Spleen (tissue), 11 donors: ENCODE measurements at regions not wholly inside any gene's neighbourhood (a gene's known extent, or its start where the extent isn't known, plus 50 kb on each side); places are given as distances from the start of the nearest gene placed in this dataset.

Source experiments
- DNase-seq: peaks from one replicate; pipeline ENCODE4 v3.0.0-alpha.2; 2020
- H3K27ac ChIP-seq, 8 donors: fragments of 200-600 bp; sonication (generic) in 7 of 8; 1 replicate in 4 of 8; 2 replicates in 4 of 8; pipeline versions ENCODE4 v1.5.0 to v1.8.0; 2016 to 2021; ENCODE audit warnings: inconsistent platforms in 4 of 8, mild to moderate bottlenecking in 4 of 8, moderate library complexity in 1 of 8
- H3K27me3 ChIP-seq, 7 donors: fragments of 200-600 bp; sonication (generic) in 6 of 7; replicated peaks in 1 of 7; 1 replicate in 4 of 7; 2 replicates in 3 of 7; pipeline versions ENCODE4 v1.5.0 to v1.8.0; 2016 to 2021; ENCODE audit warnings: inconsistent platforms in 3 of 7, mild to moderate bottlenecking in 1 of 7
- H3K36me3 ChIP-seq, 6 donors: fragments of 200-600 bp; sonication (generic) in 5 of 6; 1 replicate in 4 of 6; 2 replicates in 2 of 6; pipeline versions ENCODE4 v1.5.0 to v1.8.0; 2016 to 2021; ENCODE audit warnings: inconsistent platforms in 2 of 6
- H3K4me1 ChIP-seq, 6 donors: fragments of 200-600 bp; sonication (generic) in 5 of 6; 1 replicate in 3 of 6; 2 replicates in 3 of 6; pipeline versions ENCODE4 v1.5.0 to v1.8.0; 2016 to 2021; ENCODE audit warnings: inconsistent platforms in 3 of 6
- H3K4me3 ChIP-seq, 8 donors: fragments of 200-600 bp; sonication (generic) in 7 of 8; 1 replicate in 4 of 8; 2 replicates in 4 of 8; pipeline versions ENCODE4 v1.5.0 to v1.8.0; 2016 to 2021; ENCODE audit warnings: inconsistent platforms in 4 of 8, mild to moderate bottlenecking in 4 of 8, moderate library complexity in 2 of 8
- H3K9me3 ChIP-seq, 8 donors: fragments of 200-600 bp; sonication (generic) in 7 of 8; 1 replicate in 4 of 8; 2 replicates in 4 of 8; pipeline versions ENCODE4 v1.5.0 to v1.8.0; 2016 to 2021; ENCODE audit warnings: inconsistent platforms in 4 of 8
- POLR2A ChIP-seq, 3 donors: fragments of 450-650 bp; IDR thresholded peaks; one replicate each; pipeline ENCODE4 v1.5.1; 2017; ENCODE audit warnings: antibody characterized with exemption in 3 of 3, mild to moderate bottlenecking in 1 of 3
- POLR2AphosphoS5 ChIP-seq, 3 donors: sonication (generic); formaldehyde crosslinking; IDR thresholded peaks; one replicate each; pipeline ENCODE4 v1.5.1; 2017; ENCODE audit warnings: antibody characterized with exemption in 3 of 3
- WGBS, 5 donors: extraction: QIAGEN DNeasy Blood & Tissue Kit in 3 of 5; methylation state at CpG; one replicate each; pipeline versions ENCODE4 v1.1.5 to v1.1.7; 2013 to 2018; 5-methylcytosine and 5-hydroxymethylcytosine counted together
- intact Hi-C: fragments of 100-400 bp; cut with DNase I; formaldehyde crosslinking; loops from one replicate; pipeline ENCODE4 v1.15.0; 2023; ENCODE audit warnings: low total_unique reads
- TF ChIP-seq, protein P1 (sequence below), 11 experiments: fragments of 200-600 bp in 7 of 11; fragments of 450-650 bp in 4 of 11; sonication (generic) in 4 of 11; IDR thresholded peaks in 8 of 11; conservative IDR thresholded peaks in 3 of 11; 1 replicate in 7 of 11; 2 replicates in 4 of 11; pipeline versions ENCODE4 v1.4.0 to v1.8.0; 2016 to 2021; ENCODE audit warnings: antibody characterized with exemption in 11 of 11, inconsistent platforms in 4 of 11, mild to moderate bottlenecking in 1 of 11
- donor health status: healthy with polysubstance abuse.
- donor health status: DM: no; HTN: no; CAD: no; lungs with moderate emphysema.
- donor health status: DM: no; HTN: no; CAD: no.
- donor health status: Bipolar disorder and iron deficiency.
- donor health status: healthy.
- donor health status: DM: no; HTN: no; CAD: no.
- donor health status: DM: yes; HTN: yes; CAD: no.

DNA sequence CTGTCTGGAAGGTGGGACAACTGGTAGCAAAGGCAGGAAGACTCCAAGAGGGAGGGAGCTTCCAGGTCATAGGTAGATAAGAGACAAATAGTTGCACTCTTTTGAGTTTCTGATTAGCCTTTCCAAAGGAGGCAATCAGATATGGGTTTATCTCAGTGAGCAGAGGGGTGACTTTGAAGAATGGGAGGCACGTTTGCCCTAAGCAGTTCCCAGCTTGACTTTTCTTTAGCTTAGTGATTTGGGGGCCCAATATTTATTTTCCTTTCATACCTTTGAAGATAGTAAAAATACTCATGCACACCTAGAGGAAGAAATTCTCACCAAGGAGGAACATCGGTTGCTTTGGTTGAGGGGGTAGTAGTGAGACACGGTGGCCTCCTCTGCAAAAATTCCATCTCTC is 212.1 kb upstream of the SVIL start:
- DNase-seq = no peak
- Histone ChIP-seq H3K9me3 (peaks cover 0 to 8% (median 0%) of the 10 kb centered on the region in 8 donors), H3K27me3 (no peaks in the 10 kb centered on the region), H3K36me3 (no peaks in the 10 kb centered on the region), H3K4me3 (no peak overlapping the region), H3K27ac (no peak overlapping the region), H3K4me1 (peaks cover 0 to 15% (median 4%) of the 10 kb centered on the region in 6 donors)
- 82 to 94% (median 87%) methylated on average over 3 of the region's 3 CpGs for WGBS, 5 donors
- intact Hi-C loops = no loop called here
- TF ChIP-seq POLR2A (IDR thresholded peaks at IDR 0.05) (no peak), POLR2AphosphoS5 (IDR thresholded peaks at IDR 0.05) (no peak)
- TF ChIP-seq, protein P1, sequence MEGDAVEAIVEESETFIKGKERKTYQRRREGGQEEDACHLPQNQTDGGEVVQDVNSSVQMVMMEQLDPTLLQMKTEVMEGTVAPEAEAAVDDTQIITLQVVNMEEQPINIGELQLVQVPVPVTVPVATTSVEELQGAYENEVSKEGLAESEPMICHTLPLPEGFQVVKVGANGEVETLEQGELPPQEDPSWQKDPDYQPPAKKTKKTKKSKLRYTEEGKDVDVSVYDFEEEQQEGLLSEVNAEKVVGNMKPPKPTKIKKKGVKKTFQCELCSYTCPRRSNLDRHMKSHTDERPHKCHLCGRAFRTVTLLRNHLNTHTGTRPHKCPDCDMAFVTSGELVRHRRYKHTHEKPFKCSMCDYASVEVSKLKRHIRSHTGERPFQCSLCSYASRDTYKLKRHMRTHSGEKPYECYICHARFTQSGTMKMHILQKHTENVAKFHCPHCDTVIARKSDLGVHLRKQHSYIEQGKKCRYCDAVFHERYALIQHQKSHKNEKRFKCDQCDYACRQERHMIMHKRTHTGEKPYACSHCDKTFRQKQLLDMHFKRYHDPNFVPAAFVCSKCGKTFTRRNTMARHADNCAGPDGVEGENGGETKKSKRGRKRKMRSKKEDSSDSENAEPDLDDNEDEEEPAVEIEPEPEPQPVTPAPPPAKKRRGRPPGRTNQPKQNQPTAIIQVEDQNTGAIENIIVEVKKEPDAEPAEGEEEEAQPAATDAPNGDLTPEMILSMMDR (IDR thresholded peaks at IDR 0.05 in 8 of 11, conservative IDR thresholded peaks at IDR 0.05 in 3 of 11) = no peak

DNA sequence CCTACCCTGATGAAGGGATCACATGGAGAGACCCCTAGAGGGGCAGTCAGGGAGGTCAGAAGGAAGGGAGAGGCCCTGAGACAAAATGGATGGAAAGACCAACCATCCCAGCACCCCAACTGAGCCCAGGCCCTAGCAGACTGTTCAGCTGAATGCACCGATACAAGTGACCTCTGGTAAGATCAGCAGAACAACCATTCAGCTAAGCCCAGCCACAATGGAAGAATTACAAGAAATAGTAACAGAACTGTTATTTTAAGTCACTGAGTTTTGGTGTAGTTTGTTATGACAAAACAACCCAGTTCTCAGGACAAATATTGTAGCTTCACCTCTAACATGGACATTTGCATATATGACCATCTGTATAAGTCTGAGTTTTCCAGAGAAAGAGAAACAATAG is 210.4 kb upstream of the SVIL start:
- H3K4me1 ChIP-seq = peaks cover 0 to 12% (median 4%) of the 10 kb centered on the region in 6 donors
- TF ChIP-seq POLR2AphosphoS5 (IDR thresholded peaks at IDR 0.05) = no peak
- TF ChIP-seq POLR2A (IDR thresholded peaks at IDR 0.05) = no peak
- TF ChIP-seq, protein P1 (IDR thresholded peaks at IDR 0.05 in 8 of 11, conservative IDR thresholded peaks at IDR 0.05 in 3 of 11) = no peak
- H3K4me3 ChIP-seq = no peak overlapping the region
- WGBS, 5 donors = 93 to 100% (median 97%) methylated on average over 1 of the region's 1 CpG
- no peaks in the 10 kb centered on the region for H3K27me3 ChIP-seq
- H3K27ac ChIP-seq = no peak overlapping the region
- DNase-seq = no peak
- peaks cover 0 to 8% (median 0%) of the 10 kb centered on the region in 8 donors for H3K9me3 ChIP-seq
- H3K36me3 ChIP-seq = no peaks in the 10 kb centered on the region
- intact Hi-C loops = no loop called here

DNA sequence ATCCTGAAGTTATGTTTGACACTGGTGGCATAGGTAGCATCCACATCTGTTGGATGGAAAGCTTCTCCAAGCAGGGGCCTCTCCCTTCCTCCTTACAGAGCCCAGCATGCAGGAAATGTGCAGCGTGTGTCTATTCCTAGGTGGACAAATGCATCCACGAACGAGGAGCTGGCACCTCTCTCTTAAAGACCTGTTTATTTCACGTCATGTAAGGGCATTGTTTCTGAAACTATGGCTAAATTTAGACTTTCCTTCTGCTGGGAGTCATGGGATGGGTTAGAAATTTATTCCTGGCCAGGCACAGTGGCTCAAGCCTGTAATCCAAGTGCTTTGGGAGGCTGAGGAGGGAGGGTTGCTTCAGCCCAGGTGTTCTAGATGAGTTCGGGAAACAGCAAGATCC is 208.4 kb upstream of the SVIL start:
- H3K4me1 ChIP-seq = no peaks in the 10 kb centered on the region
- no peak for DNase-seq
- H3K4me3 ChIP-seq = no peak overlapping the region
- H3K27ac ChIP-seq = no peak overlapping the region
- no peaks in the 10 kb centered on the region for H3K27me3 ChIP-seq
- peaks cover 0 to 8% (median 0%) of the 10 kb centered on the region in 8 donors for H3K9me3 ChIP-seq
- H3K36me3 ChIP-seq = no peaks in the 10 kb centered on the region
- 80 to 91% (median 82%) methylated on average over 5 of the region's 5 CpGs for WGBS, 5 donors
- intact Hi-C loops = no loop called here
- TF ChIP-seq, protein P1 (IDR thresholded peaks at IDR 0.05 in 8 of 11, conservative IDR thresholded peaks at IDR 0.05 in 3 of 11) = no peak
- TF ChIP-seq POLR2AphosphoS5 (IDR thresholded peaks at IDR 0.05) = no peak
- TF ChIP-seq POLR2A (IDR thresholded peaks at IDR 0.05) = no peak

- no peaks in the 10 kb centered on the region for H3K27me3 ChIP-seq
- no peaks in the 10 kb centered on the region for H3K36me3 ChIP-seq
- DNase-seq = no peak
- H3K4me3 ChIP-seq = no peak overlapping the region
- H3K4me1 ChIP-seq = no peaks in the 10 kb centered on the region
- intact Hi-C loops = no loop called here
- no peak overlapping the region for H3K27ac ChIP-seq
- no peak for TF ChIP-seq POLR2AphosphoS5 (IDR thresholded peaks at IDR 0.05)
- TF ChIP-seq POLR2A (IDR thresholded peaks at IDR 0.05) = no peak
- TF ChIP-seq, protein P1 (IDR thresholded peaks at IDR 0.05 in 8 of 11, conservative IDR thresholded peaks at IDR 0.05 in 3 of 11) = no peak
- peaks cover 0 to 8% (median 0%) of the 10 kb centered on the region in 8 donors for H3K9me3 ChIP-seq
- 66 to 74% (median 72%) methylated on average over 16 of the region's 16 CpGs for WGBS, 5 donors
These were observed 207.2 kb upstream of the SVIL start for GRCh38 chr10:29841724-29842649.
